ENCODE measurements at regions not wholly inside any gene's neighbourhood (a gene's known extent, or its start where the extent isn't known, plus 50 kb on each side); places are given as distances from the start of the nearest gene placed in this dataset.

DNA sequence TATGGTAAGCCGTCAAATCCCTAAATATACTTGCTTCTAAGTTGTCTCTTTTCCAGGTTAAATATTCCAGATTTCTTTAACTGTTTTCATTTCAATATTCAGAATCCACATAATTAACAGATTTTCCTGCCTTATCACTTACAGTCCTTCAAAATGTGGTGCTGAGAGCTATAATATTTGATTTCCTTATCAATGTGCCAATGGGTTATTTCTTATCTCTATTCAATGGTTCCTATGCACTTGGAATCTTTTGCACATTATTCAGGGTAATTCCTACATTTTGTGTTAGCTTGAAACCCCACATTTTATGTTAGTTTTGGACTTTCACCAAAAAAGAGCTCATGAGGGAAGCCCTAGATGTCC is 173.5 kb downstream of the ZFP36L2 start:
- intact Hi-C loops (cut with micrococcal nuclease; ENCODE audit: unreplicated experiment): no loop called here
- SMC1A ChIA-PET (ENCODE audit: uncharacterized antibody, unreplicated experiment): no interaction called here
- Histone ChIP-seq H4K20me1 (ENCODE audit: control insufficient read depth, insufficient read depth) (no peaks in the 10 kb centered on the region), H3K79me2 (ENCODE audit: control insufficient read depth, insufficient read depth, low read length) (no peaks in the 10 kb centered on the region), H2AFZ (ENCODE audit: control insufficient read depth, low read depth, low read length) (no peak overlapping the region), H3K27ac (ENCODE audit: control insufficient read depth, insufficient read depth) (no peak overlapping the region), H3K4me3 (no peak overlapping the region), H3K27me3 (replicated peaks in 1 of 2; ENCODE audit: control insufficient read depth in 2 of 2, insufficient read depth in 2 of 2, low read length in 1 of 2) (no peaks in the 10 kb centered on the region; a peak in 1 of 4 replicates), H3K36me3 (ENCODE audit: control insufficient read depth in 2 of 2, insufficient read depth in 2 of 2, low read length in 1 of 2) (no peaks in the 10 kb centered on the region), H3K9ac (ENCODE audit: control insufficient read depth, insufficient read depth, low read length) (no peak overlapping the region), H3K9me3 (replicated peaks; ENCODE audit: control insufficient read depth, insufficient read depth, low read length) (no peaks in the 10 kb centered on the region), H3K4me2 (ENCODE audit: control insufficient read depth, insufficient read depth) (no peak overlapping the region), H3K4me1 (ENCODE audit: control insufficient read depth, insufficient read depth, low read length) (no peaks in the 10 kb centered on the region)
- ATAC-seq (no peak), FAIRE-seq (no peak), DNase-seq (ENCODE audit: low read depth, low spot score) (no peak)
- BruUV-seq (replicated peaks): no TSS peak
- TF ChIP-seq CHD1 (IDR thresholded peaks at IDR 0.05; ENCODE audit: low read depth, low read length) (no peak), NRF1 (conservative IDR thresholded peaks at IDR 0.05; ENCODE audit: low read depth, low read length) (no peak), NFIC (IDR thresholded peaks at IDR 0.05; ENCODE audit: low read depth, low read length) (no peak), HDGF (IDR thresholded peaks at IDR 0.05) (no peak), WRNIP1 (IDR thresholded peaks at IDR 0.05; ENCODE audit: borderline replicate concordance, low read depth, low read length) (no peak), FOXM1 (IDR thresholded peaks at IDR 0.05; ENCODE audit: low read depth, low read length) (no peak), PML (IDR thresholded peaks at IDR 0.05; ENCODE audit: low read length) (no peak), SMAD1 (IDR thresholded peaks at IDR 0.05; ENCODE audit: low read depth, partially characterized antibody) (no peak), BMI1 (IDR thresholded peaks at IDR 0.05; ENCODE audit: borderline replicate concordance) (no peak), ZSCAN29 (IDR thresholded peaks at IDR 0.05) (no peak), POLR2AphosphoS5 (IDR thresholded peaks at IDR 0.05; ENCODE audit: low read length) (no peak), KAT2A (conservative IDR thresholded peaks at IDR 0.05; ENCODE audit: control insufficient read depth, low read depth, low read length) (no peak), ATF7 (IDR thresholded peaks at IDR 0.05; ENCODE audit: low read depth) (no peak)
- TF ChIP-seq, protein P1, sequence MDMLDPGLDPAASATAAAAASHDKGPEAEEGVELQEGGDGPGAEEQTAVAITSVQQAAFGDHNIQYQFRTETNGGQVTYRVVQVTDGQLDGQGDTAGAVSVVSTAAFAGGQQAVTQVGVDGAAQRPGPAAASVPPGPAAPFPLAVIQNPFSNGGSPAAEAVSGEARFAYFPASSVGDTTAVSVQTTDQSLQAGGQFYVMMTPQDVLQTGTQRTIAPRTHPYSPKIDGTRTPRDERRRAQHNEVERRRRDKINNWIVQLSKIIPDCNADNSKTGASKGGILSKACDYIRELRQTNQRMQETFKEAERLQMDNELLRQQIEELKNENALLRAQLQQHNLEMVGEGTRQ (IDR thresholded peaks at IDR 0.05; ENCODE audit: borderline replicate concordance, low read depth, low read length): no peak
- TF ChIP-seq, protein P2, sequence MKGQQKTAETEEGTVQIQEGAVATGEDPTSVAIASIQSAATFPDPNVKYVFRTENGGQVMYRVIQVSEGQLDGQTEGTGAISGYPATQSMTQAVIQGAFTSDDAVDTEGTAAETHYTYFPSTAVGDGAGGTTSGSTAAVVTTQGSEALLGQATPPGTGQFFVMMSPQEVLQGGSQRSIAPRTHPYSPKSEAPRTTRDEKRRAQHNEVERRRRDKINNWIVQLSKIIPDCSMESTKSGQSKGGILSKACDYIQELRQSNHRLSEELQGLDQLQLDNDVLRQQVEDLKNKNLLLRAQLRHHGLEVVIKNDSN (IDR thresholded peaks at IDR 0.05; ENCODE audit: borderline replicate concordance, extremely low read length, insufficient read depth, low read depth, low read length): no peak
- TF ChIP-seq, protein P3, sequence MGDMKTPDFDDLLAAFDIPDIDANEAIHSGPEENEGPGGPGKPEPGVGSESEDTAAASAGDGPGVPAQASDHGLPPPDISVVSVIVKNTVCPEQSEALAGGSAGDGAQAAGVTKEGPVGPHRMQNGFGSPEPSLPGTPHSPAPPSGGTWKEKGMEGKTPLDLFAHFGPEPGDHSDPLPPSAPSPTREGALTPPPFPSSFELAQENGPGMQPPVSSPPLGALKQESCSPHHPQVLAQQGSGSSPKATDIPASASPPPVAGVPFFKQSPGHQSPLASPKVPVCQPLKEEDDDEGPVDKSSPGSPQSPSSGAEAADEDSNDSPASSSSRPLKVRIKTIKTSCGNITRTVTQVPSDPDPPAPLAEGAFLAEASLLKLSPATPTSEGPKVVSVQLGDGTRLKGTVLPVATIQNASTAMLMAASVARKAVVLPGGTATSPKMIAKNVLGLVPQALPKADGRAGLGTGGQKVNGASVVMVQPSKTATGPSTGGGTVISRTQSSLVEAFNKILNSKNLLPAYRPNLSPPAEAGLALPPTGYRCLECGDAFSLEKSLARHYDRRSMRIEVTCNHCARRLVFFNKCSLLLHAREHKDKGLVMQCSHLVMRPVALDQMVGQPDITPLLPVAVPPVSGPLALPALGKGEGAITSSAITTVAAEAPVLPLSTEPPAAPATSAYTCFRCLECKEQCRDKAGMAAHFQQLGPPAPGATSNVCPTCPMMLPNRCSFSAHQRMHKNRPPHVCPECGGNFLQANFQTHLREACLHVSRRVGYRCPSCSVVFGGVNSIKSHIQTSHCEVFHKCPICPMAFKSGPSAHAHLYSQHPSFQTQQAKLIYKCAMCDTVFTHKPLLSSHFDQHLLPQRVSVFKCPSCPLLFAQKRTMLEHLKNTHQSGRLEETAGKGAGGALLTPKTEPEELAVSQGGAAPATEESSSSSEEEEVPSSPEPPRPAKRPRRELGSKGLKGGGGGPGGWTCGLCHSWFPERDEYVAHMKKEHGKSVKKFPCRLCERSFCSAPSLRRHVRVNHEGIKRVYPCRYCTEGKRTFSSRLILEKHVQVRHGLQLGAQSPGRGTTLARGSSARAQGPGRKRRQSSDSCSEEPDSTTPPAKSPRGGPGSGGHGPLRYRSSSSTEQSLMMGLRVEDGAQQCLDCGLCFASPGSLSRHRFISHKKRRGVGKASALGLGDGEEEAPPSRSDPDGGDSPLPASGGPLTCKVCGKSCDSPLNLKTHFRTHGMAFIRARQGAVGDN (IDR thresholded peaks at IDR 0.05): no peak
- TF ChIP-seq, protein P4, sequence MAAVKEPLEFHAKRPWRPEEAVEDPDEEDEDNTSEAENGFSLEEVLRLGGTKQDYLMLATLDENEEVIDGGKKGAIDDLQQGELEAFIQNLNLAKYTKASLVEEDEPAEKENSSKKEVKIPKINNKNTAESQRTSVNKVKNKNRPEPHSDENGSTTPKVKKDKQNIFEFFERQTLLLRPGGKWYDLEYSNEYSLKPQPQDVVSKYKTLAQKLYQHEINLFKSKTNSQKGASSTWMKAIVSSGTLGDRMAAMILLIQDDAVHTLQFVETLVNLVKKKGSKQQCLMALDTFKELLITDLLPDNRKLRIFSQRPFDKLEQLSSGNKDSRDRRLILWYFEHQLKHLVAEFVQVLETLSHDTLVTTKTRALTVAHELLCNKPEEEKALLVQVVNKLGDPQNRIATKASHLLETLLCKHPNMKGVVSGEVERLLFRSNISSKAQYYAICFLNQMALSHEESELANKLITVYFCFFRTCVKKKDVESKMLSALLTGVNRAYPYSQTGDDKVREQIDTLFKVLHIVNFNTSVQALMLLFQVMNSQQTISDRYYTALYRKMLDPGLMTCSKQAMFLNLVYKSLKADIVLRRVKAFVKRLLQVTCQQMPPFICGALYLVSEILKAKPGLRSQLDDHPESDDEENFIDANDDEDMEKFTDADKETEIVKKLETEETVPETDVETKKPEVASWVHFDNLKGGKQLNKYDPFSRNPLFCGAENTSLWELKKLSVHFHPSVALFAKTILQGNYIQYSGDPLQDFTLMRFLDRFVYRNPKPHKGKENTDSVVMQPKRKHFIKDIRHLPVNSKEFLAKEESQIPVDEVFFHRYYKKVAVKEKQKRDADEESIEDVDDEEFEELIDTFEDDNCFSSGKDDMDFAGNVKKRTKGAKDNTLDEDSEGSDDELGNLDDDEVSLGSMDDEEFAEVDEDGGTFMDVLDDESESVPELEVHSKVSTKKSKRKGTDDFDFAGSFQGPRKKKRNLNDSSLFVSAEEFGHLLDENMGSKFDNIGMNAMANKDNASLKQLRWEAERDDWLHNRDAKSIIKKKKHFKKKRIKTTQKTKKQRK (IDR thresholded peaks at IDR 0.05; ENCODE audit: low read depth, low read length): no peak
- 35% methylated on average over 1 of the region's 1 CpG for WGBS (ENCODE audit: insufficient coverage, insufficient replicate concordance, low lambda C conversion rate, missing lambda C conversion rate)
- in situ Hi-C loops (cut with MboI): no loop called here
- RAD21 ChIA-PET (ENCODE audit: unreplicated experiment): no interaction called here
- CTCF ChIA-PET: interaction anchor here (1.0 kb wide), 1 partner anchor 141 kb away, joined by 3 read pairs; no protein-coding TSS in a partner anchor
- POLR2A ChIA-PET: no interaction called here
